Neural cell (in vitro differentiated cells): ENCODE measurements at regions not wholly inside any gene's neighbourhood (a gene's known extent, or its start where the extent isn't known, plus 50 kb on each side); places are given as distances from the start of the nearest gene placed in this dataset.

ENCODE experiments used
- H2AFZ ChIP-seq: fragments of 200-600, 300-800 bp; sonication (generic), shearing (Covaris generic); 2 replicates; pipeline ENCODE4 v1.6.0; 2014; ENCODE audit warnings: low read depth, mild to moderate bottlenecking, antibody characterized with exemption, low read length, moderate library complexity
- H3F3A ChIP-seq: fragments of 200-600 bp; shearing (Covaris generic); 2 replicates; pipeline ENCODE4 v1.6.1; 2016; ENCODE audit warnings: mild to moderate bottlenecking, moderate library complexity, mixed read lengths, antibody characterized with exemption, low read length; ENCODE audit not compliant: insufficient read depth, poor library complexity, severe bottlenecking
- H3K27ac ChIP-seq: fragments of 200-600, 300-800 bp; sonication (generic), shearing (Covaris generic); 2 replicates; pipeline ENCODE4 v1.5.1; 2014; ENCODE audit warnings: mild to moderate bottlenecking, low read length, moderate library complexity
- H3K27me3 ChIP-seq: fragments of 300-800, 200-600 bp; sonication (generic), shearing (Covaris generic); 2 replicates; pipeline ENCODE4 v1.6.0; 2014; ENCODE audit warnings: mild to moderate bottlenecking, low read depth, low read length, moderate library complexity; ENCODE audit not compliant: insufficient read depth
- H3K36me3 ChIP-seq: fragments of 300-800, 200-600 bp; sonication (generic), shearing (Covaris generic); 2 replicates; pipeline ENCODE4 v1.5.1; 2014; ENCODE audit warnings: mild to moderate bottlenecking, antibody characterized with exemption, low read length, moderate library complexity; ENCODE audit not compliant: insufficient read depth
- H3K4me2 ChIP-seq: fragments of 300-800, 200-600 bp; sonication (generic), shearing (Covaris generic); 2 replicates; pipeline ENCODE4 v1.6.0; 2014; ENCODE audit warnings: mild to moderate bottlenecking, low read length
- H3K4me3 ChIP-seq: fragments of 300-800, 200-600 bp; sonication (generic), shearing (Covaris generic); 2 replicates; pipeline ENCODE4 v1.5.1; 2014; ENCODE audit warnings: mild to moderate bottlenecking, low read length, moderate library complexity
- H3K79me2 ChIP-seq: fragments of 200-600 bp; shearing (Covaris generic); replicated peaks from 2 replicates; pipeline ENCODE4 v1.6.0; 2014; ENCODE audit warnings: mild to moderate bottlenecking, low read length, moderate library complexity; ENCODE audit not compliant: insufficient read depth
- H3K9ac ChIP-seq: fragments of 300-800, 200-600 bp; sonication (generic), shearing (Covaris generic); 2 replicates; pipeline ENCODE4 v1.6.1; 2016; ENCODE audit warnings: mild to moderate bottlenecking, low read length, mixed read lengths
- H3K9me2 ChIP-seq: fragments of 200-600 bp; shearing (Covaris generic); 2 replicates; pipeline ENCODE4 v1.6.1; 2016; ENCODE audit warnings: mild to moderate bottlenecking, low read length, mixed read lengths; ENCODE audit not compliant: insufficient read depth
- H3K9me3 ChIP-seq: fragments of 200-600, 300-800 bp; sonication (generic), shearing (Covaris generic); 2 replicates; pipeline ENCODE4 v1.6.1; 2016; ENCODE audit warnings: mild to moderate bottlenecking, mixed run types, low read length, moderate library complexity, mixed read lengths
- H4K20me1 ChIP-seq: fragments of 200-600 bp; shearing (Covaris generic); 2 replicates; pipeline ENCODE4 v1.6.1; 2016; ENCODE audit warnings: mild to moderate bottlenecking, mixed run types; ENCODE audit not compliant: insufficient read depth
- CTCF ChIP-seq: fragments of 450-650 bp; IDR thresholded peaks from 2 replicates; pipeline ENCODE4 v1.5.1; 2014; ENCODE audit warnings: antibody characterized with exemption, mild to moderate bottlenecking, moderate library complexity; ENCODE audit not compliant: poor library complexity, severe bottlenecking
- EP300 ChIP-seq: fragments of 450-650 bp; conservative IDR thresholded peaks from 2 replicates; pipeline ENCODE4 v1.6.1; 2014; ENCODE audit warnings: antibody characterized with exemption, mild to moderate bottlenecking, moderate library complexity; ENCODE audit not compliant: poor library complexity, severe bottlenecking
- EZH2 ChIP-seq: fragments of 200-600, 300-800 bp; shearing (Covaris generic), sonication (generic); IDR thresholded peaks from 2 replicates; pipeline ENCODE4 v1.6.1; 2014; ENCODE audit warnings: antibody characterized with exemption, low read length, borderline replicate concordance, mild to moderate bottlenecking; ENCODE audit not compliant: insufficient read depth, poor library complexity, severe bottlenecking
- MXI1 ChIP-seq: fragments of 450-650 bp; conservative IDR thresholded peaks from 2 replicates; pipeline ENCODE4 v1.6.1; 2014; ENCODE audit warnings: antibody characterized with exemption, mild to moderate bottlenecking; ENCODE audit not compliant: poor library complexity, severe bottlenecking
- POLR2AphosphoS5 ChIP-seq: IDR thresholded peaks from 2 replicates; pipeline ENCODE4 v1.6.1; 2012
- RAD21 ChIP-seq: fragments of 450-650 bp; conservative IDR thresholded peaks from 2 replicates; pipeline ENCODE4 v1.6.1; 2014; ENCODE audit warnings: antibody characterized with exemption, mild to moderate bottlenecking, moderate library complexity
- REST ChIP-seq: IDR thresholded peaks from 2 replicates; pipeline ENCODE4 v1.6.1; 2012; ENCODE audit warnings: borderline replicate concordance
- SMC3 ChIP-seq: fragments of 450-650 bp; conservative IDR thresholded peaks from 2 replicates; pipeline ENCODE4 v1.6.1; 2014; ENCODE audit warnings: antibody characterized with exemption, mild to moderate bottlenecking, moderate library complexity; ENCODE audit not compliant: poor library complexity
- TAF1 ChIP-seq: IDR thresholded peaks from 2 replicates; pipeline ENCODE4 v1.6.1; 2012; ENCODE audit warnings: low read depth

- H2AFZ ChIP-seq = no peak overlapping the region
- no peaks in the 10 kb centered on the region for H4K20me1 ChIP-seq
- no peaks in the 10 kb centered on the region for H3K27me3 ChIP-seq
- no peak overlapping the region for H3K9ac ChIP-seq
- H3K36me3 ChIP-seq = no peaks in the 10 kb centered on the region
- no peaks in the 10 kb centered on the region for H3K79me2 ChIP-seq
- no peak overlapping the region for H3K4me2 ChIP-seq
- H3K27ac ChIP-seq = no peak overlapping the region
- H3F3A ChIP-seq = no peaks in the 10 kb centered on the region
- no peak overlapping the region for H3K4me3 ChIP-seq
- H3K9me3 ChIP-seq = no peaks in the 10 kb centered on the region
- no peak for TF ChIP-seq CTCF
- no peaks in the 10 kb centered on the region for H3K9me2 ChIP-seq
These were observed 127.4 kb upstream of the SLC6A11 start for GRCh38 chr3:10688548-10689172.

GRCh38 chr3:10692039-10692622, 123.9 kb upstream of the SLC6A11 start:
- no peak overlapping the region for H3K4me2 ChIP-seq
- no peaks in the 10 kb centered on the region for H3K36me3 ChIP-seq
- TF ChIP-seq REST (no peak), EP300 (no peak), RAD21 (no peak), POLR2AphosphoS5 (no peak), MXI1 (no peak), SMC3 (no peak), CTCF (no peak), EZH2 (no peak), TAF1 (no peak)
- H2AFZ ChIP-seq = no peak overlapping the region
- H3K27ac ChIP-seq = no peak overlapping the region
- no peaks in the 10 kb centered on the region for H3K9me3 ChIP-seq
- no peaks in the 10 kb centered on the region for H4K20me1 ChIP-seq
- no peak overlapping the region for H3K4me3 ChIP-seq
- no peaks in the 10 kb centered on the region for H3F3A ChIP-seq
- H3K79me2 ChIP-seq = no peaks in the 10 kb centered on the region
- no peak overlapping the region for H3K9ac ChIP-seq
- H3K9me2 ChIP-seq = no peaks in the 10 kb centered on the region
- no peaks in the 10 kb centered on the region for H3K27me3 ChIP-seq
